ENCODE measurements at regions not wholly inside any gene's neighbourhood (a gene's known extent, or its start where the extent isn't known, plus 50 kb on each side); places are given as distances from the start of the nearest gene placed in this dataset.

DNA sequence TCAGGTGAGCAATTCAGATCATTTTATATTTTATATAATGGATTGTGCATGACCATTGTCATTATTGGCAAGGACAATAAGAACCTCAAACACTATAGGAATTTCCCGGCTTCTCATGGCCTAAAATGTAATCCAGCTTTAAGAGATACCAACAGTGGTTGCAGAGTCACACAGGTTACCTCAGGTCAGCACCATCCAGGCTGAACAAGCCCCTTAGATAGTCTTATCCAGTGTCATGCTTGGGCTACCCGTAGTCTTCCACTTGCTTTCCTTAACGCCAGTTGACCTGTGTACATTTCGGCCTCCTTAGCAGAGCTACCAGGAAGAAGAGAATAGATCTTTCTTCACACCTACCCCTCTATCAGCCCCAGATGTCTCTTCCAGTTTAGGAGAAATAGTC is 293.3 kb upstream of the SYT4 start:
- no peak for ATAC-seq
- H3K36me3 ChIP-seq (ENCODE audit: low read depth) = no peaks in the 10 kb centered on the region
- intact Hi-C loops (cut with DNase I, micrococcal nuclease) = no loop called here
- no peak for TF ChIP-seq CTCF (IDR thresholded peaks at IDR 0.05)
- no peaks in the 10 kb centered on the region for H3K9me3 ChIP-seq
- DNase-seq = no peak
- no peak overlapping the region for H3K4me3 ChIP-seq
- H3K4me1 ChIP-seq (ENCODE audit: low read depth) = no peaks in the 10 kb centered on the region

DNA sequence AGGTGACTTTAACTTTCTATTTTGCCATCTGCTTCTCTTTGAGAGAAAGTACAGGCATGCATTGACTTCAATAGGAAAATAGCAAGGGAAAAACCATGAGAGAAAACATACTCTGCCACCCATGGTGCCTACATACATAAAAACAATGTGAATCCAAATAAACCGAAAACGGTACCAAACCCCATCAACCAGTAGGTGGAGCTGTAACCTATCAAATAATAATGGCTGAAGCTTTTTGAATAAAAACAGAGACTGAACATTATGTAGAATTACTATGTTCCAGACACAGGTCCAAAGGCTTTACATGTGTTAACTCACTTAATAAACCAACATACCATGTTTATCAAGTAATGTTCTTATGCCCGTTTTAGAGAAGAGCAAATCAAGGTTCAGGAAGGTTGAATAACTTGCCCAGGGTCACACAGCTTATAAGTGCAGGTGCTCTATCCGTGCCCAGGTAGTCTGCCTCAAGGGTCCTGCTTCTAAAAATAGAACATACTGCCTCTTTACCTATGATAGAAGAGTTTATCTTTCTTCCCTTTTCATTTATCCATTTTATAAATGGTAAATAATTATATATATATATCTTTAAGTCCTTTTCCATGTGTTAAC is 293.9 kb upstream of the SYT4 start:
- intact Hi-C loops (cut with DNase I, micrococcal nuclease) = no loop called here
- TF ChIP-seq CTCF (IDR thresholded peaks at IDR 0.05) = no peak
- H3K36me3 ChIP-seq (ENCODE audit: low read depth) = no peaks in the 10 kb centered on the region
- no peaks in the 10 kb centered on the region for H3K9me3 ChIP-seq
- ATAC-seq (peak; percentile 39), DNase-seq (peak in 1 of 3 donors; percentile 70)
- no peaks in the 10 kb centered on the region for H3K4me1 ChIP-seq (ENCODE audit: low read depth)
- no peak overlapping the region for H3K4me3 ChIP-seq

DNA sequence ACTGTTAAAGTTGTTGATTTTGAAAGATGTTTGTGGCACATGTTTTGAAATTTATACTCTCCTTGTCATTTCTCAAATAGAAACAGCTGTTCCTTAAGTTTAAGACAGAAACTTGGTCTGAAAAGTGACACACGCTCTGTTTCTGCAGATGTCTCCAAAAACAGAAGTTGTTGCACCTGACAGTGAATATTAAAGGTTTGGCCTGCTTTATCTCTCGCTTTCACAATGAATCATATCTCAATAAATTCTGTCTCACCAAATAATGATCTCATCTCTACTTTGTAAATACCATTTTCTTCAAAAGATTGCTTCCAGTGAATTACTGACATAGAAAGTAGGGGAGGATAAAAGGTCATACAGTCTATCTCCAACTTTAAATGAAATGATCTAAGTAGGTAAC is 294.9 kb upstream of the SYT4 start:
- Histone ChIP-seq H3K36me3 (ENCODE audit: low read depth) (no peaks in the 10 kb centered on the region), H3K4me1 (ENCODE audit: low read depth) (no peaks in the 10 kb centered on the region), H3K4me3 (no peak overlapping the region), H3K9me3 (no peaks in the 10 kb centered on the region)
- ATAC-seq (no peak), DNase-seq (no peak)
- TF ChIP-seq CTCF (IDR thresholded peaks at IDR 0.05) = no peak
- intact Hi-C loops (cut with DNase I, micrococcal nuclease) = no loop called here

DNA sequence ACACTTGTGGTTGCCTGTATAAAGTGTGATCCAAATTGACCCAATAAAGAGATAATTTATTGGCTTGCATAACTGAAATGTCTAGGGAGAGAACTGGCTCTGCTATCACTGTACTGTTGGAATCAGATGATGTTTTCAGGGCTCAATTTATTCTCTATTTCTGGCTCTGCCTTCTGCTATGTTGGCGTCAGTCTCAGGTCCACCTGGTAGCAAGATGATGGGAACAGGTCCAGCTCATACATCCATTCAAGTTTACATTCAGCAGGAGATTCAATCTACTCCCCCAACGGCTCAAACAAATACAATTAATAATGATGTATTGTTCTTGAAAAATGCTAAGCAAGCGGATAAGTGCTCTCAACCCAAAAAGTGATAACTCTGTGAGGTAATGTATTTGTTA is 297.7 kb upstream of the SYT4 start:
- DNase-seq = no peak
- Histone ChIP-seq H3K9me3 (no peaks in the 10 kb centered on the region), H3K4me1 (ENCODE audit: low read depth) (no peaks in the 10 kb centered on the region), H3K36me3 (ENCODE audit: low read depth) (no peaks in the 10 kb centered on the region), H3K4me3 (no peak overlapping the region)
- intact Hi-C loops (cut with DNase I, micrococcal nuclease) = no loop called here
- no peak for ATAC-seq
- TF ChIP-seq CTCF (IDR thresholded peaks at IDR 0.05) = no peak

DNA sequence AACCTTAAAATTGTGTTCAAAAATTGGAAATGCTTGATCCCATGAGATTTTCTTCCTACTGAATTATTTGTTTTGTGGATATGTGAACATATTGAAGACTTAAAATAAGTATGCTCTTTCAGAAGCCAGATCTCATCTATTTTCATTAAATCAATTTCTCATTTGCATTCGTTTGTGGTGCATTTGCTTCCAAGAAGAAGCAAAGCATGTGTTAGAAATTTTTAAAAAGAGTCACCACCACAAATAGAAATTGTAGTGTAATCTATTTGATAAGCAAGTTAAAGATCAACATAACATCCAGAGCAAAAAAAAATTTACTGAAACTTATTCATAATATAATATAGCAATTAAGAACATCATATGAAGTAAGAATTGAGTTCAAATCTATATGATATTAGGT is 300.9 kb upstream of the SYT4 start:
- intact Hi-C loops (cut with DNase I, micrococcal nuclease) = no loop called here
- H3K4me1 ChIP-seq (ENCODE audit: low read depth) = no peaks in the 10 kb centered on the region
- ATAC-seq (no peak), DNase-seq (no peak)
- H3K36me3 ChIP-seq (ENCODE audit: low read depth) = no peaks in the 10 kb centered on the region
- H3K9me3 ChIP-seq = no peaks in the 10 kb centered on the region
- no peak overlapping the region for H3K4me3 ChIP-seq
- TF ChIP-seq CTCF (IDR thresholded peaks at IDR 0.05) = no peak

- Histone ChIP-seq H3K4me3 (no peak overlapping the region), H3K4me1 (ENCODE audit: low read depth) (no peaks in the 10 kb centered on the region), H3K36me3 (ENCODE audit: low read depth) (no peaks in the 10 kb centered on the region), H3K9me3 (no peaks in the 10 kb centered on the region)
- intact Hi-C loops (cut with DNase I, micrococcal nuclease) = no loop called here
- no peak for TF ChIP-seq CTCF (IDR thresholded peaks at IDR 0.05)
- ATAC-seq = no peak
- DNase-seq = no peak
These were observed 301.4 kb upstream of the SYT4 start for GRCh38 chr18:43578706-43579105.
